NOMO-1 treated with dmso at 0.1 percent for 144 hours (cell line): ENCODE measurements at regions not wholly inside any gene's neighbourhood (a gene's known extent, or its start where the extent isn't known, plus 50 kb on each side); places are given as distances from the start of the nearest gene placed in this dataset.

Experiments used
- DNase-seq: peaks from one replicate; lab custom pipeline; 2025; ENCODE audit not compliant: unreplicated experiment; lab: John Stamatoyannopoulos, UW

GRCh38 chr11:8740129-8740528, 57.5 kb downstream of the RPL27A start:
- no peak for DNase-seq

DNA sequence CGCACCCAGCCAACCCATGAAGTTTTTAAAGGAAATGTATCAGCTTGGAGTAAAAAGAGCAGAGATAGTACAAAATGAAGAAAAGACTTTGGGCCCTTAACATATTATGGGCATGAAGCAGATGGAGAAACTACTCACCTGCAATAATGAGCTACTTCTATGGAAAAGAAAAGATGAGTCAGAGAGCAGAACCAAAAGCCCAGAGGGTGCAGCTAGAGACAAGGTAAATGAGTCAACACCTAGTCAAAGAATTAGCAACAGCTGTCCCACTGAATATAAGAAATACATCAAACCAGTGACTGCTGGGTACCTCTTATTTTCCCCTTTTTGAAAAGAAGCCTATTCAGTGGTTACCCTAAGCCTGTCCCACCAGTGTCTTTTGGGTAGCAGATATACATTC, 61.8 kb downstream of the RPL27A start:
- DNase-seq = no peak

DNA sequence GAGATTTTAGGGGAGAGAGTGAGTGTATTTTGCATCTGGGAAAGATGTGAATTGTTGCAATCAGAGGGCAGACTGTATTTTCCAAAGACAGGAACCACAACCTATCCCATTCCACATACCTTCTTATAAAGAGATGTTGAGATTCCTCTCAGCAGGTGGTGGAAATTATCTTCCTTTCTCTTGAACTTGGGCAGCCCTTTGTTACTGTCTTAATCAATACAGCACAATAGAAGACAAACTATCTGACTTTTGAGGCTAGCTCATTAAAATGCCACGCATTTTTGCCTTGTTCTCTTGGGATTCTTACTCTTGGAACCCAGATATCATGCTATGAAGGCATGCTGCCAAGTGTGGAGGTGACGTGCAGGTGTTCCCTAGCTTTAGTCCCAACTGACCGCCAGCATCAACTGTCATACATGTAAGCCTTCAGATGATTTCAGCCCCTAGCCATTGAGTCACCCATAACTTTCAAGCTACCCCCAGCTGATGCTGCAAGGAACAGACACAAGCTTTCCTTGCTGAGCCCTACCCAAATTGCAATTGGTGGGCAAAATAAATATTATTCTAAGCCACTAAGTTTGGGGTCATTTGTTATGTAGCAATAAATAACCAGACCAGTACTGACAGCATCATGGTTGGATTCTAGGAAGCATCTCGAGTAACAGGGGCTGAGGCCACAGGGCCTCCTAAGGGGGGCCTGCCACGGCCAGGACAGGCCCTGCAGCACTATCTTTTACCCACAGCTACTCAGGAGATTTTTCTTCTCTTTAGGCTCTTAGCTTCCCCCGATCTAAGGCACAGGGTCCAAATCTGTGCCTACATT, 63.0 kb downstream of the RPL27A start:
- DNase-seq = no peak

DNA sequence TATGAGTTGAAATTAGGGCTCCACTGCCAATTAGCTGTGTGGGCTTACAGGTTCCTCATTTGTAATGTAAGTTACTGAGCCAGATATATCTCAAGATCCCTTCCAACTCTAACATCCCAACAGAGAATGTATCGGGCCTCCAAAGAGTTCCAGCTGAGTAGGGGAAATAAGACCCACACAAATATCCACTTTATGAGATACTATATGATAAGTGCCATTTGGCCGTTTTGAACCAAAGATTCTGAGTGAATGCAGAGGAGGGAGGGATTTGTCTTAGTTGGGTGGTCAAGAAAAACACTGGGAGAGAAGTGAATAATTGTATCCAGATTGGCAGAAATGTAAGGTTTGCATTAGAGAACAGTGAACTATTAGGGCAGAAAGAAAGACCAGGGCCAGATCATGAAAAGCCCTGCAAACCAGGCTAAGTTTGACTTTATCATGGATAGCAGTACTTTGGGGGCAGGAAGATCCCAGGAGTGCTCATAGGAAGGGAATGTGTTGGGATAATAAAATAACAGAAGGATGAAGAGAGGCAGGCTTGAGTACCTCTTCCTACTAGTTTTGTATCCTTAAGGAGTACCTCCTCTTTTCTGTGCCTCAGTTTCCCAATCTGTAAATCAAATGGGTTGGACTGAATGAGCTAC, 63.9 kb downstream of the RPL27A start:
- no peak for DNase-seq

DNA sequence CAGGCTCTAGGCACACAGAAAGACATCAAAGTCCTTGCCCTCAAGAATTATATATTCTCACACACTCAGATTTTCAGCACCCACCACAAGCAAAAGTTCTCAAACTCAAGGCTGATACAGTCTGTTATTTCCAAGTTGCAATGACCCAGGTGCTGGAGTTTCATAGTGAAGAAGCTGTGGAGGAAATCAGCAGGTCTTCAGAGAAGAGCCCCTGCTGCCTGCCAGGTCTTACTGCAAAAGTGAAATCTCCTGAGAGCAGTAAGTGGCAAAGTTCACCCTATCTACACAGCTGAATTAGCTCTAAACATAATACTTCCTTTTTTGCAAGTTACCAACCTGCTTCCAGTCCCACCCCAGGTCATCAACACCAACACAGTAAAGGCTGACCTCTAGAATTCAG, 64.6 kb downstream of the RPL27A start:
- no peak for DNase-seq

- DNase-seq = no peak
These were observed 65.7 kb downstream of the RPL27A start for GRCh38 chr11:8748317-8748716.

GRCh38 chr11:8749202-8749601, 66.6 kb downstream of the RPL27A start:
- DNase-seq = no peak

GRCh38 chr11:8754241-8754640, 71.6 kb downstream of the RPL27A start:
- DNase-seq = no peak

DNA sequence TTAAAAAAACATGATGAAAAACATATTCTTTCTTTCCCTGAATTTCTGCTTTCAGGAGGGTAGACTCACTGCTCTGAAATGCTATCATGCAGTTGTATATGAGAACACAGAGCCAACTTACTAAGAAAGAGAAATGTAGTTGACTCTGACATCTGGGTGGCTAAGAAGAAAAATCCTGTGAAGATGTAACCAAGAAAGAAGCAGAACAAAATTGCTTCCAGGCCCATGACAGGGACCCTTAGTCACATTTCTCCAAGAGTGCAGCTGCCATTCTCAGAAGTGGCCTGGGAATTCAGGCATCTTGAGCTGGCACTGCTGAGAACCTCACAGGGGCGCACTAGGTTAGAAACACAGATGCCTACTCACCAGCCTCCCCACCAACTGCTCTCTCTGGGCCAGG, 73.6 kb downstream of the RPL27A start:
- DNase-seq = no peak

DNA sequence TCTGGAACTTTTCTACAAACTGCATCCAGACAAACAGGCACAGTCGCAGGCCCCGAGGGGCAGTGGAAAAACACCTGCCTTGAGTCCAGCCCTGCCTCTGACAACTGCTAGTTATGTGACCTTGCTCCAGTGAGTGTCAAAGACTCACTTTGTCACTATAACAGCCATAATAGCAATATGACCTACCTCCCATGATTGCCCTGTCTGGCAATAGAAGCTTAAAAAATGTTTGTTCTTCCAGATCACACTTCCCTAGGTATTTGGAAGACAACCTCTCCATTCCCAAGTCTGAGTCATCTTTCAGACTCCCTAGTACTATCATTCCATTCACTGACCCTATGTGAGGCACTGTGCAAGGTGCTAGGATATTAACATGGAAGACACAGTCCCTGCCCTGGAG, 74.5 kb downstream of the RPL27A start:
- no peak for DNase-seq

- no peak for DNase-seq
These were observed 74.9 kb downstream of the RPL27A start for GRCh38 chr11:8757533-8757932.

DNA sequence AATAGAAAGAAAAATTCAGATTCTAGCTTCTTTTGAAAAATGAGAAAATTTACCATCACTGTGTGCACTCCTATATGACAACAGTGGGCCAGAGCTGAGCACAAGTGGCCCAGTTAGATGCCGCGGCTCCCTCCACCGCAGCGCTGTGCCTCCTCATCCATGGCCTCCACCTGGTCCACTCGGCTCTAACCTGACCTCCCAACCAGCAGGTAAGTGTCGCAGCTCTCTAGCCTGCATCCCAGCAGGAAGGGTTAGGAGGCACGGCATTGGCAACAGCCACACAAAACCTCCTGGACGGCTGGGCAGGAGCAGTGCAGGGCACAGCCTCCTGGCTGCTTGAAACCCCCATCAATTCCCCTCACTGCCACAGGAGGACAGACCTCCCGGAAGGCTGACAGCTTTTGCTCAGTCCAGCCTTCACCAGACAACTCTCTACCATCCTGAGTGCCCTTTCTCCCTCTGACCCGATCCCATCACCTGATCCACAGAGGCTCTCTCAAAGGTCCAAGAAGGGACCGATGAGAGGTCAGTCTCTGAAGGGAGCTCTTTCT, 76.1 kb downstream of the RPL27A start:
- no peak for DNase-seq

GRCh38 chr11:8759634-8760033, 77.0 kb downstream of the RPL27A start:
- no peak for DNase-seq

- no peak for DNase-seq
These were observed 78.3 kb downstream of the RPL27A start for GRCh38 chr11:8760896-8761295.

GRCh38 chr11:8763070-8763685, 80.6 kb downstream of the RPL27A start:
- DNase-seq = no peak

- DNase-seq = no peak
These were observed 82.7 kb downstream of the RPL27A start for GRCh38 chr11:8765294-8765693.

DNA sequence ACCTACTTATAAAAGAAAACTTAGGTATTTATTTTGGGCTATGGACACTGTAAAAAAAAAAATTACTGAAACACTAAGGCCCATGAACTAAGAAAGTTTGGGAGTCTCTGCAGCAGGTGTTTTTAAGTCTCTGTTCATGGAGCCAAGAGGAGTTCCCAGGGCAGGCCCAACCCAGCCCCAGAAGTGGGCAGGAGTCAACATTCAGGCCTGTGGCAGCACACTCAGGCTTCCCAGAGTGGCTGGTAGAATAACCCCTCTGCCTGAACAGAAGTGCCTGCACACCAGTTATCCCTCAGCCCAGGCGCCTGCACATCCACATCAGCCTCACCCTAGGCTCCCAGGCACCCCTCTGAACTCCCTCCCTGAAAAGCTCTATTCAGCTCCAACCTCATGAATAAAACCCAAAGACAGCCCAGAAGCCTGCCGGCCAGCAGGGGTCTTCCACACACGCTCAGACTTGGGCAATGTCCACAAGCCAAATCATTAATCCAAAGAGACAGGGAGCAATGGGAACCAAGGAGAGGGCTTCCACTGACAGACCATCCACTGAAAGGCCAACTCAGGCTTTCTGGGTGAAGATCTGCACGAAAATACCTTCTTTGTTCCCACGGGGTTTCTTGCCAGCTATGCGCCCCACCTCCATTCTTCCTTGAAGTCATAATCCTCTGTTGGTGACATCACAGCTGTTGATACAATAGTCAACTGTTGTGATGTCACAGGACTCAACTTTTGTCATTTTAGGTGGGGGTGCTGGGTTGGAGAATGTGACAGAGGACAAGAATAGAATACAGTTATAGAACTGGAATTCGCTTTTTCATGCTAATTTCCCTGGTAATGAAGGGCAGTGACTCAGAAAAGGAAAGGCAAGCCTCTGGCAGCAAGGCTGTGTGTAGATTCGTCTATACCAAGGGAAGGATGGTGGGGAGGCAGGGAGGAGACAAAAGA, 83.7 kb downstream of the RPL27A start:
- no peak for DNase-seq

- no peak for DNase-seq
These were observed 84.4 kb downstream of the RPL27A start for GRCh38 chr11:8766988-8767374.

DNA sequence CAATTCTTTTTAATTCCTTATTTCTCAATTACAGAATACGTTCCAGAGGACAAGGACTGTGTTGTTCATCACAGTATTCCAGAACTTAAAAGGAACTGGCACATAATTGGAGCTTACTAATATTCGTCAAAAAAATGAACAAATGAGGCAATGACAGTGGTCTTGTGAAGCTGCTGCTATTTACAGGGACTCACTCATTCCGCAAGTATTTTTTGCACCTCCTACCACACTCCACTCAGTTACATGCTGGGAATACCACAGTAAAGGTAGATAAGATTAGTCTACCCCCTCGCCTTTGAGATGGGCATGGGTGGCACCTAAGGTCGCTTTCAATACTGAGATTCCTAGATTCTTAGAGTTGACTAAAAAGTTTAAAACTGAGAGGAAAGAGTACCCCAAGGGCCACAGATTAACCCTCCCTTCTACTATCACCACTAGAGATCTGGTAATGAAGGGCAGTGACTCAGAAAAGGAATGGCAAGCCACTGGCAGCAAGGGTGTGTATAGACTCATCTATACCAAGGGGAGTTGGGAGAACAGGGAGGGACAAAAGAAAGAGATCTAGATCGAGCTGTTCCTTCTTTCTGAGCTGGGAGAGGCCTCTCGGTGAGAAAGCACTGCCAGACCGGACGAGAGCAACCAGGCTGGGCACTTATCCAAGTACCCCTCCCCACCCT, 85.0 kb downstream of the RPL27A start:
- DNase-seq = no peak

GRCh38 chr11:8768625-8769333, 86.2 kb downstream of the RPL27A start:
- DNase-seq = no peak
